ENCODE measurements at regions not wholly inside any gene's neighbourhood (a gene's known extent, or its start where the extent isn't known, plus 50 kb on each side); places are given as distances from the start of the nearest gene placed in this dataset.

DNA sequence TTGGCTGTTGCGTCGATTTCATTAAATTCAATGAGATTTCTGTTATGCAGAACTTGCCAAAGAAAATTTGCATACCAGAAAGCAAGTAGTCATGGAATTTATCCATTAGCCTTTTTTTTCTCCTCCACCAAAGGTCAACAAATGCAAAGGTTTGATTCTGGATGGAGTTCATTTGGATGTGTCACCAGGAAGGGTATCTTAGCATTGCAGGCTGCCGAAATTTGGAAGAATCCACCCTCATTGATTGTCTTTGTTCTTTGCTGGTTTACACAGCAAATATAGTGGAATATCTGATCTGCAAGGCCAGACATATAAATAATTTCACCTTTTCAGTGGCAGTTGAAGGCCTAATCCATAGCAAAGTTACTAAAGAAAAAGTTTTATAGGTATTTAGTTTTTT is 229.4 kb upstream of the SLC35B3 start:
- TF ChIP-seq, protein P1, sequence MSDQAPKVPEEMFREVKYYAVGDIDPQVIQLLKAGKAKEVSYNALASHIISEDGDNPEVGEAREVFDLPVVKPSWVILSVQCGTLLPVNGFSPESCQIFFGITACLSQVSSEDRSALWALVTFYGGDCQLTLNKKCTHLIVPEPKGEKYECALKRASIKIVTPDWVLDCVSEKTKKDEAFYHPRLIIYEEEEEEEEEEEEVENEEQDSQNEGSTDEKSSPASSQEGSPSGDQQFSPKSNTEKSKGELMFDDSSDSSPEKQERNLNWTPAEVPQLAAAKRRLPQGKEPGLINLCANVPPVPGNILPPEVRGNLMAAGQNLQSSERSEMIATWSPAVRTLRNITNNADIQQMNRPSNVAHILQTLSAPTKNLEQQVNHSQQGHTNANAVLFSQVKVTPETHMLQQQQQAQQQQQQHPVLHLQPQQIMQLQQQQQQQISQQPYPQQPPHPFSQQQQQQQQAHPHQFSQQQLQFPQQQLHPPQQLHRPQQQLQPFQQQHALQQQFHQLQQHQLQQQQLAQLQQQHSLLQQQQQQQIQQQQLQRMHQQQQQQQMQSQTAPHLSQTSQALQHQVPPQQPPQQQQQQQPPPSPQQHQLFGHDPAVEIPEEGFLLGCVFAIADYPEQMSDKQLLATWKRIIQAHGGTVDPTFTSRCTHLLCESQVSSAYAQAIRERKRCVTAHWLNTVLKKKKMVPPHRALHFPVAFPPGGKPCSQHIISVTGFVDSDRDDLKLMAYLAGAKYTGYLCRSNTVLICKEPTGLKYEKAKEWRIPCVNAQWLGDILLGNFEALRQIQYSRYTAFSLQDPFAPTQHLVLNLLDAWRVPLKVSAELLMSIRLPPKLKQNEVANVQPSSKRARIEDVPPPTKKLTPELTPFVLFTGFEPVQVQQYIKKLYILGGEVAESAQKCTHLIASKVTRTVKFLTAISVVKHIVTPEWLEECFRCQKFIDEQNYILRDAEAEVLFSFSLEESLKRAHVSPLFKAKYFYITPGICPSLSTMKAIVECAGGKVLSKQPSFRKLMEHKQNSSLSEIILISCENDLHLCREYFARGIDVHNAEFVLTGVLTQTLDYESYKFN (CRISPR knock-in tag; conservative IDR thresholded peaks at IDR 0.05): no peak
- TF ChIP-seq, protein P2, sequence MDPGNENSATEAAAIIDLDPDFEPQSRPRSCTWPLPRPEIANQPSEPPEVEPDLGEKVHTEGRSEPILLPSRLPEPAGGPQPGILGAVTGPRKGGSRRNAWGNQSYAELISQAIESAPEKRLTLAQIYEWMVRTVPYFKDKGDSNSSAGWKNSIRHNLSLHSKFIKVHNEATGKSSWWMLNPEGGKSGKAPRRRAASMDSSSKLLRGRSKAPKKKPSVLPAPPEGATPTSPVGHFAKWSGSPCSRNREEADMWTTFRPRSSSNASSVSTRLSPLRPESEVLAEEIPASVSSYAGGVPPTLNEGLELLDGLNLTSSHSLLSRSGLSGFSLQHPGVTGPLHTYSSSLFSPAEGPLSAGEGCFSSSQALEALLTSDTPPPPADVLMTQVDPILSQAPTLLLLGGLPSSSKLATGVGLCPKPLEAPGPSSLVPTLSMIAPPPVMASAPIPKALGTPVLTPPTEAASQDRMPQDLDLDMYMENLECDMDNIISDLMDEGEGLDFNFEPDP (CRISPR knock-in tag; conservative IDR thresholded peaks at IDR 0.05): no peak
- TF ChIP-seq, protein P3, sequence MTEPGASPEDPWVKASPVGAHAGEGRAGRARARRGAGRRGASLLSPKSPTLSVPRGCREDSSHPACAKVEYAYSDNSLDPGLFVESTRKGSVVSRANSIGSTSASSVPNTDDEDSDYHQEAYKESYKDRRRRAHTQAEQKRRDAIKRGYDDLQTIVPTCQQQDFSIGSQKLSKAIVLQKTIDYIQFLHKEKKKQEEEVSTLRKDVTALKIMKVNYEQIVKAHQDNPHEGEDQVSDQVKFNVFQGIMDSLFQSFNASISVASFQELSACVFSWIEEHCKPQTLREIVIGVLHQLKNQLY (CRISPR knock-in tag; IDR thresholded peaks at IDR 0.05): no peak
- CTCF ChIA-PET (ENCODE audit: low intra/inter-chr PET ratio, low total read pairs): no interaction called here
- FAIRE-seq (no peak), ATAC-seq (no peak), DNase-seq (ENCODE audit: low spot score) (no peak)
- no peaks in the 10 kb centered on the region for H3K27me3 ChIP-seq (ENCODE audit: control insufficient read depth in 1 of 2, insufficient read depth in 2 of 2, low read length in 2 of 2)
- H3K79me2 ChIP-seq (ENCODE audit: insufficient read depth, low read length): no peaks in the 10 kb centered on the region
- peaks cover 12% of the 10 kb centered on the region for H3K4me1 ChIP-seq (ENCODE audit: insufficient read depth, low read length)
- no peak overlapping the region for H2AFZ ChIP-seq (ENCODE audit: low read length)
- H3K36me3 ChIP-seq (replicated peaks in 1 of 2; ENCODE audit: control insufficient read depth in 1 of 2, insufficient read depth in 2 of 2, low read length in 2 of 2): no peaks in the 10 kb centered on the region
- BruUV-seq (replicated peaks): no TSS peak
- POLR2A ChIA-PET: no interaction called here
- H3K27ac ChIP-seq (ENCODE audit: extremely low read length, insufficient read depth, low read length): no peak overlapping the region
- H3K9me3 ChIP-seq (ENCODE audit: low read length): peaks cover 29% of the 10 kb centered on the region
- H3K4me2 ChIP-seq (ENCODE audit: low read depth, low read length): no peak overlapping the region
- H3K9ac ChIP-seq (ENCODE audit: insufficient read depth, low read depth, low read length): no peak overlapping the region
- intact Hi-C loops (cut with micrococcal nuclease; ENCODE audit: unreplicated experiment): loop anchor here (5.0 kb wide), 1 partner anchor 812 kb away; no protein-coding TSS in a partner anchor
- H4K20me1 ChIP-seq (ENCODE audit: insufficient read depth, low read length): no peaks in the 10 kb centered on the region
- no peak overlapping the region for H3K4me3 ChIP-seq (replicated peaks in 1 of 3; ENCODE audit: insufficient read depth in 1 of 3, low read depth in 2 of 3, low read length in 3 of 3)
- in situ Hi-C loops (cut with HindIII; ENCODE audit: extremely low pct_ligation_motif_present, low pct_unique_long_range_greater_than_20kb): no loop called here
- WGBS (ENCODE audit: low lambda C conversion rate): 58% methylated on average over 3 of the region's 3 CpGs

Measured in HepG2 (cell line).